ENCODE measurements at regions not wholly inside any gene's neighbourhood (a gene's known extent, or its start where the extent isn't known, plus 50 kb on each side); places are given as distances from the start of the nearest gene placed in this dataset.

DNA sequence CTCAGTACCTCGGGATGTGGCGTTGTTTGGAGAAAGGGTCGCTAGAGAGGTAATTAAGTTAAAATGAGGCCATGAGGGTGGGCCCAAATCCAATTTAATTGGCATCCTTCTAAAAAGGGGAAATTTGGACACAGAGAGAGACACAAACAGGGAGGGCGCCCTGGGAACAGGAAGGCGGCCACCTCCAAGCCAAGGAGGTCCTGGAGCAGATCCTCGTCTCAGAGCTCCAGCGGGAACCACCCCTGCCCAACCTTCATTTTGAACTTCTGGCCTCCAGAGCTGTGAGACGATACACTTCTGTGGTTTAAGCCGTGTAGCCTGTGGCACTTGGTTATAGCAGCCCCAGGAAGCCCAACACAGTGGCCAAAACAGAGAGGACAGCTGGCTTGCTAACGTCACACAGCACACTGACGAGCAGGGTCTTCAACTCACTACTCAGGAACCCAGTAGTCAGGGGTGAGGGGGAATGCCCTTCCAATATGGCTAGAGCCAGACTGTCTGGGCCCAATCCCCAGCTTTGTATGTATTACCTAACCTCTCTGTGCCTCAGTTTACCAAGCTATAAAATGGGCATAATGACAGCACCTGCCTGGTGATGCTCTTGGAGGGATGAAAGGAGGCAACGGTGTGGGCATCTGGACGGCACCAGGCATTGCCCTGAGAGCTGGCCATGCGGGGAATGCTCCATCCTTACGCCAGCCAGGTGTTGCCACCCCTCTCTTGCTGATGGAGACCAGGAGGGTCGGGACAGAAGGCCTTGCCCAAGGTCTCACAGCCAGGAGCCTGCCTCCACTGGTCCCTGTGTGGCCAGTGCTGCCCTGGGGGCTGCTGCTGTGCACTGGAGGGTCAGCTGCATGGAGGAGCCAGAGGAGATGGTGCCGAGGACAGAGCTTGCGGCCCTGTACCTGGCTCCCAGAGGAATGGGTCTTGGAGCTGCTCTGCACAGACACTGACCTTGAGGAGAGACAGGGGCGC is 53.3 kb upstream of the LINC01488 start:
- Histone ChIP-seq H4K20me1 (ENCODE audit: insufficient read depth, low read length) (no peaks in the 10 kb centered on the region), H3K27me3 (ENCODE audit: insufficient read depth, low read length) (no peaks in the 10 kb centered on the region), H3K4me3 (ENCODE audit: insufficient read depth, low read length) (no peak overlapping the region), H3K79me2 (ENCODE audit: insufficient read depth, low read length) (no peaks in the 10 kb centered on the region), H3K4me2 (ENCODE audit: insufficient read depth, low read length) (no peak overlapping the region), H3K4me1 (ENCODE audit: insufficient read depth, low read length) (peaks cover 4% of the 10 kb centered on the region), H2AFZ (ENCODE audit: low read length) (no peak overlapping the region), H3K36me3 (ENCODE audit: insufficient read depth, low read length) (no peaks in the 10 kb centered on the region), H3K9me3 (ENCODE audit: low read depth, low read length) (peaks cover 4% of the 10 kb centered on the region), H3K27ac (ENCODE audit: low read depth, low read length) (no peak overlapping the region)
- peak; percentile 55 for DNase-seq (ENCODE audit: insufficient read length, low spot score, missing footprints)
- TF ChIP-seq, protein P1, sequence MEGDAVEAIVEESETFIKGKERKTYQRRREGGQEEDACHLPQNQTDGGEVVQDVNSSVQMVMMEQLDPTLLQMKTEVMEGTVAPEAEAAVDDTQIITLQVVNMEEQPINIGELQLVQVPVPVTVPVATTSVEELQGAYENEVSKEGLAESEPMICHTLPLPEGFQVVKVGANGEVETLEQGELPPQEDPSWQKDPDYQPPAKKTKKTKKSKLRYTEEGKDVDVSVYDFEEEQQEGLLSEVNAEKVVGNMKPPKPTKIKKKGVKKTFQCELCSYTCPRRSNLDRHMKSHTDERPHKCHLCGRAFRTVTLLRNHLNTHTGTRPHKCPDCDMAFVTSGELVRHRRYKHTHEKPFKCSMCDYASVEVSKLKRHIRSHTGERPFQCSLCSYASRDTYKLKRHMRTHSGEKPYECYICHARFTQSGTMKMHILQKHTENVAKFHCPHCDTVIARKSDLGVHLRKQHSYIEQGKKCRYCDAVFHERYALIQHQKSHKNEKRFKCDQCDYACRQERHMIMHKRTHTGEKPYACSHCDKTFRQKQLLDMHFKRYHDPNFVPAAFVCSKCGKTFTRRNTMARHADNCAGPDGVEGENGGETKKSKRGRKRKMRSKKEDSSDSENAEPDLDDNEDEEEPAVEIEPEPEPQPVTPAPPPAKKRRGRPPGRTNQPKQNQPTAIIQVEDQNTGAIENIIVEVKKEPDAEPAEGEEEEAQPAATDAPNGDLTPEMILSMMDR (IDR thresholded peaks at IDR 0.05; ENCODE audit: extremely low read depth, low read depth, low read length), result no peak

DNA sequence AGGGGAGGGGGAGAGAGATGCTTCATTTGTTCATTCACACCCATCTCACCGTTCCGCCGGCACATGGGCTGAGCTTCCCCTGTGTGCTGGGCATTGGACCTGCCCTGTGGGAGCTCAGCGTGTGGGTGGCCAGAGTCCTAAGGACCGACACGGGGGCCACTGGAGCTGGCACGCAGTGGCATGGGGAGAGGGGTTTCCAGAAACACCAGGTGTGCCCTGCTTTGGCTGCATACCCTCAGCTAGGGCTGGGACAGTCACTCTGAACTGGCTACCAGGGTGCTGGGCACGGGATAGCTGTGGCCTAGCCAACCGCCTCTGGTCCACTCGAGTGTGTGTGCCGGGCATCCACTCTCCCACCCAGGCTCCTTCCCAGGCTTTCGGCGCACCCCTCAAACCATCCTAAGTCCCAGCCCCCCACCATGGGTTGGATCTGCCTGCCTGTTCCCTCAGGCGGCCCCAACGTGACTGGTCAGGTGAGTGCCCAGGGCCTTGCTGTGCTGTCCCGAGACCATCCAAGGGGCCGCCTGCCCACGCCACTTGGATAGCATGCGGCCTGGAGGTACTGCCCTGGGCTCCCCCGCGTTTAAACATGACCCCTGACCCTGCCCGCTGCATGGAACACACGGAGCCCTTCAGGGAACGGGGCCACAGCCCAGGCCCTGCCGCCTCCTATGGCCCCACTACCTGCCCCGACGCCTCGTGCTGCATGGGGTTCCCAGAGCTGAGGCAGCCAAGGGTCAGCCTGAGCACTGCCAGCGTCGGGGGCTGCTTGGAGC is 51.6 kb upstream of the LINC01488 start:
- no peak overlapping the region for H2AFZ ChIP-seq (ENCODE audit: low read length)

DNA sequence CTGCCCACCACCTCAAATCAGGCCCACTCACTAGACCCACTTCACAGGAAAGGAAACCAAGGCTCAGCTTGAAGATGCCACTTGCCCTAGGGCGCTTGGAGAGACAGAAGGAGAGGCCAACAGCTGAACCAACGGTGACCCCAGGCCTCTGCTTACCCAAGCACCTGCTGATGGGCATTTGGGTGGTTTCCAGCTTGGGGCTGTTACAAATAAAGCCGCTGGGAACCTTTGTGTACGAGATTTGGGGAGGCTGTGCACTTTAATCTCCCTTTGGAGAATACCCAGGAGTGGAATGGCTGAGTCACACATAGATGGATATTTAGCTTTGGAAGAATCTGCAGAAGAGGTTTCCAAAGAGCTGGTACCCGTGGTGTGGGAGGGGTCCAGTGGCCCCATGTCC is 50.9 kb upstream of the LINC01488 start:
- no peak overlapping the region for H2AFZ ChIP-seq (ENCODE audit: low read length)
- no peaks in the 10 kb centered on the region for H3K79me2 ChIP-seq (ENCODE audit: insufficient read depth, low read length)
- TF ChIP-seq, protein P1 (IDR thresholded peaks at IDR 0.05; ENCODE audit: extremely low read depth, low read depth, low read length), result no peak
- no peak overlapping the region for H3K4me3 ChIP-seq (ENCODE audit: insufficient read depth, low read length)
- H3K36me3 ChIP-seq (ENCODE audit: insufficient read depth, low read length), result no peaks in the 10 kb centered on the region
- no peak overlapping the region for H3K4me2 ChIP-seq (ENCODE audit: insufficient read depth, low read length)
- H3K4me1 ChIP-seq (ENCODE audit: insufficient read depth, low read length), result peaks cover 4% of the 10 kb centered on the region
- no peaks in the 10 kb centered on the region for H4K20me1 ChIP-seq (ENCODE audit: insufficient read depth, low read length)
- H3K27me3 ChIP-seq (ENCODE audit: insufficient read depth, low read length), result no peaks in the 10 kb centered on the region
- H3K27ac ChIP-seq (ENCODE audit: low read depth, low read length), result no peak overlapping the region
- H3K9me3 ChIP-seq (ENCODE audit: low read depth, low read length), result no peaks in the 10 kb centered on the region
- DNase-seq (ENCODE audit: insufficient read length, low spot score, missing footprints), result peak; percentile 92

More for the DNA sequence above, 51.6 kb upstream of the LINC01488 start:
- H3K4me3 ChIP-seq (ENCODE audit: insufficient read depth, low read length), result no peak overlapping the region
- no peak overlapping the region for H3K4me2 ChIP-seq (ENCODE audit: insufficient read depth, low read length)
- no peak overlapping the region for H3K27ac ChIP-seq (ENCODE audit: low read depth, low read length)
- TF ChIP-seq, protein P1 (IDR thresholded peaks at IDR 0.05; ENCODE audit: extremely low read depth, low read depth, low read length), result no peak
- H3K27me3 ChIP-seq (ENCODE audit: insufficient read depth, low read length), result no peaks in the 10 kb centered on the region
- H3K36me3 ChIP-seq (ENCODE audit: insufficient read depth, low read length), result no peaks in the 10 kb centered on the region
- H3K9me3 ChIP-seq (ENCODE audit: low read depth, low read length), result peaks cover under 1% of the 10 kb centered on the region
- H3K79me2 ChIP-seq (ENCODE audit: insufficient read depth, low read length), result no peaks in the 10 kb centered on the region
- H3K4me1 ChIP-seq (ENCODE audit: insufficient read depth, low read length), result peaks cover 4% of the 10 kb centered on the region
- no peaks in the 10 kb centered on the region for H4K20me1 ChIP-seq (ENCODE audit: insufficient read depth, low read length)
- DNase-seq (ENCODE audit: insufficient read length, low spot score, missing footprints), result peak; percentile 58

DNA sequence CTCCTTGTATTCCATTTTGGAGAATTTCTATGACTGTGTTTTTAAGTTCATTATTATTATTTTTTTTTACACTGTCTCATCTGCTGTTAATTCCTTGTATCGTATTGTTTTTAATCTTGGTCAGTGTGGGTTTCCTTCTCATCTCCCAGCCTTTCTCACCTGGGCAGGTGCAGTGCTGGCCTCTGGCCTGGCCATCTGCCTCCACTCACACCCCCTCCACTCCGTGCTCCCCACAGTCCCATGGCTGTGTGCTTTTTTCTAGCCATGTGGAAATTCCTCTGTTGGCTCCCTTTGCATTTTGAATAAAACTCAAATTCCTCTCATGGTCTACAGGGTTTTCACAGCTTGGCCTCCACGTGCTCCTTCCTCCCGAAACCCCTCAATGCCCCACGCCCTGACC is 50.3 kb upstream of the LINC01488 start:
- TF ChIP-seq, protein P1 (IDR thresholded peaks at IDR 0.05; ENCODE audit: extremely low read depth, low read depth, low read length), result no peak

More for the DNA sequence above, 50.3 kb upstream of the LINC01488 start:
- no peaks in the 10 kb centered on the region for H4K20me1 ChIP-seq (ENCODE audit: insufficient read depth, low read length)
- H3K4me1 ChIP-seq (ENCODE audit: insufficient read depth, low read length), result peaks cover 4% of the 10 kb centered on the region
- H3K27me3 ChIP-seq (ENCODE audit: insufficient read depth, low read length), result no peaks in the 10 kb centered on the region
- H2AFZ ChIP-seq (ENCODE audit: low read length), result no peak overlapping the region
- H3K9me3 ChIP-seq (ENCODE audit: low read depth, low read length), result no peaks in the 10 kb centered on the region
- DNase-seq (ENCODE audit: insufficient read length, low spot score, missing footprints), result peak; percentile 45
- H3K4me3 ChIP-seq (ENCODE audit: insufficient read depth, low read length), result no peak overlapping the region
- H3K27ac ChIP-seq (ENCODE audit: low read depth, low read length), result no peak overlapping the region
- no peaks in the 10 kb centered on the region for H3K79me2 ChIP-seq (ENCODE audit: insufficient read depth, low read length)
- no peaks in the 10 kb centered on the region for H3K36me3 ChIP-seq (ENCODE audit: insufficient read depth, low read length)
- no peak overlapping the region for H3K4me2 ChIP-seq (ENCODE audit: insufficient read depth, low read length)
